ENCODE measurements at regions not wholly inside any gene's neighbourhood (a gene's known extent, or its start where the extent isn't known, plus 50 kb on each side); places are given as distances from the start of the nearest gene placed in this dataset.

DNA sequence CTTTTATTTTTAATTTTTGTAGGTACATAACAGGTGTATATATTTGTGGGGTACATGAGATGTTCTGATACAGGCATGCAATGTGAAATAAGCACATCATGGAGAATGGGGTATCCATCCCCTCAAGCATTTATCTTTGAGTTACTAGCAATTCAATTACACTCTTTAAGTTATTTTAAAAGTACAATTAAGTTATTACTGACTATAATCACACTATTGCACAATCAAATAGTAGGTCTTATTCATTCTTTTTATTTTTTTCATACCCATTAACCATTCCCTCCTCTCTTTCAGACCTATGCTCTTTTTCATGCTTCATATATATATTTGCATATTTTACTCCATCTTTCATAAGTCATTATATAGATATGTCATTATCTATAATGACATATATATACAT lies 93.3 kb downstream of the MAGEB5 start:
- H3K4me3 ChIP-seq (ENCODE audit: low read depth, low read length): no peak overlapping the region
- in situ Hi-C loops (cut with HindIII; ENCODE audit: low sequenced_read_pairs): no loop called here
- TF ChIP-seq, protein P1, sequence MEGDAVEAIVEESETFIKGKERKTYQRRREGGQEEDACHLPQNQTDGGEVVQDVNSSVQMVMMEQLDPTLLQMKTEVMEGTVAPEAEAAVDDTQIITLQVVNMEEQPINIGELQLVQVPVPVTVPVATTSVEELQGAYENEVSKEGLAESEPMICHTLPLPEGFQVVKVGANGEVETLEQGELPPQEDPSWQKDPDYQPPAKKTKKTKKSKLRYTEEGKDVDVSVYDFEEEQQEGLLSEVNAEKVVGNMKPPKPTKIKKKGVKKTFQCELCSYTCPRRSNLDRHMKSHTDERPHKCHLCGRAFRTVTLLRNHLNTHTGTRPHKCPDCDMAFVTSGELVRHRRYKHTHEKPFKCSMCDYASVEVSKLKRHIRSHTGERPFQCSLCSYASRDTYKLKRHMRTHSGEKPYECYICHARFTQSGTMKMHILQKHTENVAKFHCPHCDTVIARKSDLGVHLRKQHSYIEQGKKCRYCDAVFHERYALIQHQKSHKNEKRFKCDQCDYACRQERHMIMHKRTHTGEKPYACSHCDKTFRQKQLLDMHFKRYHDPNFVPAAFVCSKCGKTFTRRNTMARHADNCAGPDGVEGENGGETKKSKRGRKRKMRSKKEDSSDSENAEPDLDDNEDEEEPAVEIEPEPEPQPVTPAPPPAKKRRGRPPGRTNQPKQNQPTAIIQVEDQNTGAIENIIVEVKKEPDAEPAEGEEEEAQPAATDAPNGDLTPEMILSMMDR (IDR thresholded peaks at IDR 0.05; ENCODE audit: low read depth, low read length): no peak
- no peak for DNase-seq (ENCODE audit: low read depth, low spot score)

- in situ Hi-C loops (cut with HindIII; ENCODE audit: low sequenced_read_pairs): no loop called here
- TF ChIP-seq, protein P1 (IDR thresholded peaks at IDR 0.05; ENCODE audit: low read depth, low read length): no peak
- no peak overlapping the region for H3K4me3 ChIP-seq (ENCODE audit: low read depth, low read length)
- DNase-seq (ENCODE audit: low read depth, low spot score): no peak
Observed at GRCh38 chrX:26295425-26295824, 79.5 kb downstream of the MAGEB5 start.

DNA sequence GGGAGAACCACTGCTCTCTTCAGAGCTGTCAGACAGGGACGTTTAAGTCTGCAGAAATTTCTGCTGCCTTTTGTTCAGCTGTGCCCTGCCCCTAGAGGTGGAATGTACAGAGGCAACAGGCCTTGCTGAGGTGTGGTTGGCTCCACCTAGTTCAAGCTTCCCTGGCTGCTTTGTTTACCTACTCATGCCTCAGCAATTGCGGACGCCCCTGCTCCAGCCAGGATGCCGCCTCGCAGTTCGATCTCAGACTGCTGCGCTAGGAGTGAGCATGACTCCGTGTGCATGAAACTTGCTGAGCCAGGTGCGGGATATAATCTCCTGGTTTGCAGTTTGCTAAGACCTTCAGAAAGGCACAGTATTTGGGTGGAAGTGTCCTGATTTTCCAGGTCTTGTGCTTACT lies 70.9 kb downstream of the MAGEB5 start:
- in situ Hi-C loops (cut with HindIII; ENCODE audit: low sequenced_read_pairs): no loop called here
- TF ChIP-seq, protein P1 (IDR thresholded peaks at IDR 0.05; ENCODE audit: low read depth, low read length): no peak
- DNase-seq (ENCODE audit: low read depth, low spot score): no peak
- H3K4me3 ChIP-seq (ENCODE audit: low read depth, low read length): no peak overlapping the region

All from astrocyte of the spinal cord (primary cell).